C4-2B (cell line): ENCODE measurements at regions not wholly inside any gene's neighbourhood (a gene's known extent, or its start where the extent isn't known, plus 50 kb on each side); places are given as distances from the start of the nearest gene placed in this dataset.

Source experiments
- CTCF ChIP-seq: fragments of 450-650 bp; conservative IDR thresholded peaks from 2 replicates; pipeline ENCODE4 v1.5.1; 2017; ENCODE audit warnings: mild to moderate bottlenecking
- ZFX ChIP-seq: fragments of 450-650 bp; IDR thresholded peaks from 2 replicates; pipeline ENCODE4 v1.6.1; 2017

- TF ChIP-seq CTCF (no peak), ZFX (no peak)
Measured at GRCh38 chr3:115563984-115564383, 59.3 kb upstream of the GAP43 start.
